Stimulated activated CD4-positive, alpha-beta T cell treated with anti-CD3 and anti-CD28 coated beads, Interleukin-15, amount 100 ng/mL, for 24 hours (primary cell): ENCODE measurements at regions not wholly inside any gene's neighbourhood (a gene's known extent, or its start where the extent isn't known, plus 50 kb on each side); places are given as distances from the start of the nearest gene placed in this dataset.

ENCODE experiments used
- DNase-seq: peaks from one replicate; pipeline ENCODE4 v3.0.0-alpha.2; 2020

DNA sequence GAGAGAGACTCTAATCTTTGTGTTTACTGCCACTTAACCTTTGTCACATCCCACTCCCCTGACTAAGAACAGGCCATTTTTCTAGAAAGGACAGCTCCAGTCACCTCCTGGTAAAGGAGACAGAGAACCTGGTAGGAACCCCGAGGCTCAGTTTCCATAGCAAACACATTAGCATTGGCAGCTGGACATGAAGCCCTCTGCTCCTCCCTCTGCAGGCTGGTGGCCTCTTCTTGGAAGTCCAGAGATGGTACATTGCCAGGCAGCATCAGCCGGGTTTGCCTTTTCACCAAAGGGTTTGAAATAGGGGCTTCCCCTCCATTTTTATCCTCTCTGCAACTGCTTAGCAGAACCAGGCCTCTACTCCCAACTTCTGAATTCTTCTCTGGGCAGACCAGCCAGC is 213.4 kb upstream of the SEMA6D start:
- no peak for DNase-seq

DNA sequence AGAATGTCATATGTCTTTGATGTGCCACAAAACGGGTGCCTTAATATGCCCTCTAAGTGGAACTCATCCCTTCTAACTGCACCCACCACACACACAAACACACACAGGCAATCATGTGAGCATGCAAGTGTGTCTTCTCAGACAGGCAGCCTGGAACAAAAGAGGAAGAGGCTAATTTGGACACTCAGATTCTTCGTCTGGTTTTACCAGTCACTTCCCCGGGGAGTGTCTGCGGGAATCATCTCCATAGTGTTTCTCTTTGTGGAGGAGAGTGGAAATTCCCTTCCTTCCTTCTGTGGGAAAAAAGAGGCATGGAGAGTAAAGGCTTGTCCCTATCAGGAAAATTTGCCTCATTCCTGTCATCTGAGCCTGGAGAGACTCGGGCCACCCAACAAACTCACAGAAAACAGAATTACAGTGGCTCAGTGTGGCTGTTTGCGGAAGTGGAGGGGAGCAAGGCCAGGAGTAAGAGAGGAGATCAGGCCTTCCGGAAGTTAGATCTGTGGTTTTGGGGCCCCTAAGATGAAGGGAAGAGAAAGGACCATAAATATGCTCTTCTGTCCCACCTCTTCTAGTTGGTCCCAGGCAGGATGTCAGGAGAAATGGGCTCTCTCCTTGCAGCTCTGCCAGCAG is 212.6 kb upstream of the SEMA6D start:
- DNase-seq = no peak

DNA sequence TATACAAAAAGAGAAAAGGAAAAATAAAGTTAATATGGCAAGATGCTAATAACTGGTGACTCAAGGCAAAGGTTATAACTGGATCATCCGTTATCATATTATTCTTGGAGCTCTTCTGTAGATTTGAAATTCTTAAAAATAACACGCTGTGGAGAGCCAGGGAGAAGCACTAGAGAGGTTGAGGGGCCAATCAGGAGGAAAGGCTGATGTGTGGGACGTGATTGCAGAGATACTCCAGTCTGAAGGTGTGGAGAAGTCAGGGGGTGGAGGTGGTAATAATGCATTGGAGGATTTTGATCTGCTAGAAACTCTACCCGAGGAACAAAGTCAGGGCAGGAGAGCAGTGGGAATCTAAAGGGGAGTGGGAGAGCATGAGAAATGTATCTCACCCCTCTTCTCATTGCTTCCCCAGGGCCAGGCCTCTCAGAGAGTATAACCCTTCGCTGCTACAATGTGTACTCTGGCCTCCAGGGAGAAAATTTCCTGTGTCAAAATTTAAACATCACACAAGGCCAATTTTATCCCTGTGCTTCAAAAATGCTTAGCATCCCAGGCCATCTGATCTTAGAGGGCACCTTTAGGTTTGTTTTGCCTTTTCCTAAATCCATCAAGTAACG is 211.5 kb upstream of the SEMA6D start:
- DNase-seq = no peak

DNA sequence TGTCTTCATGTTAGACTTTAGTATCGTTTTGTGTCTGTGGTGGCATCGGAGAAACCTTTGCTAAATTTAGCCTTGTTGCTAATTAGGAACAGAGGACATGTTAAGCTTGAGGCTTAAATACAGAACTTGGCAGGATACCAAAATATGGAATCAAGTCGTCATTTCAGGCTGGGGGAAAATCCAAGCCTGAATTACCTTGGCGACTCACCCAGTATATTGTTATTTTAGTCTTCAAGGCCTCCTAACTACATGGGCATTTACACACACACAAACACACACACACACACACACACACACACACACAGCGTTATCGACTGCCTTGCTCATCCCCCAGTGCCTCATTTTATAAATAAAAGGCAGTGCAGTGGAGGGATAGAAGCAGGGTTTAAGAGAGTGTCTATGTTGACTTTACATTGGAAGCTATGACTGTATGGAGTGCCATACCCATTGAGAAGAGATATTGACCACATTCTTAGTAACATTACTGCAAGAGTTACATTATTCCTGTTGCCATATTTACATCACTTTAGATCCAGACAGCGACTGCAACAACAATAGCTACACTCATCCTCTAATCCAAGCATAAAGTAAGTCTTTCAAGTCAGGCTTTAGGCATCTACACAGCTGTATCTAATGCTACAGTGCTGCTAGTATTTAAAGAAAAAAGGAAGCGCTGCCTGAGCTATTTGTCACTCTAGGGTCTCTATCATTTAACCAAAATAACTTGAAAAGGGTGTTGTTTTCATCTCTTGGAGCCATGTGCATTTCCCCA is 210.8 kb upstream of the SEMA6D start:
- DNase-seq = no peak

DNA sequence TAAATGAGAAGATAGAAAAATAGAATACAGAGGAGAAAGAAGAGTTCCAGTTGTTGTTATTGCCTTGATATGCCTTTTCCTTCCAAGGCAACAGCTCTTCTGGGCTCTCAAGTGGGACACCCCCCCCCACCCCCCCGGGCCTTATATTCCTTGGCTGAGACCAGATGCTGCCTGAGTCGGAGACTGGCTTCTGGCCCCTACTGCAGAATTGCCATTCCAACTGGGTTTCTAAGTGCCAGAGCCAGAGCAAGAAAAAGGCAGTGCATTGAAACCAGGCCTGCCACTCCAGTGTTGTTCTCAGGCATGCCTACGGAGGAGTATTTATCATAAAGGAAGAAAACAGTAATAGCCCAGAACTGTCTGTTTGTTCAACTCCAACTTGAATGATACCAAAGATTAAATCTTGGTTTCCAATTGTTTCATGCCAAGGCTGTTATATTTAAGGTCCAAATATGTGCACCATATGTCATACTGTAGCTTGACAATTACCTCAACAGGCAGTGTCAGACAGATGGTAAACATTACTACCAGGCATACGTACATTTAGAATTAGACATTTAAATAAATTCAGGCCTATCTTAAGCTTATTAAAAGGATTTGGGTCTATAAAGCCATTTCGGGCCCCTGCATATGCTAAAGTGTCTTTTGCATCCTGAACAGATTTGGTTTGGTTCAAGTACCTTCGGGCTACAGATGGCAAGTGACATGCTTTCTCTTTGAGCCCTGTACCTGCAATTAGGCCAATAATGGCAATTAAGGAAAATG is 209.9 kb upstream of the SEMA6D start:
- DNase-seq = no peak

DNA sequence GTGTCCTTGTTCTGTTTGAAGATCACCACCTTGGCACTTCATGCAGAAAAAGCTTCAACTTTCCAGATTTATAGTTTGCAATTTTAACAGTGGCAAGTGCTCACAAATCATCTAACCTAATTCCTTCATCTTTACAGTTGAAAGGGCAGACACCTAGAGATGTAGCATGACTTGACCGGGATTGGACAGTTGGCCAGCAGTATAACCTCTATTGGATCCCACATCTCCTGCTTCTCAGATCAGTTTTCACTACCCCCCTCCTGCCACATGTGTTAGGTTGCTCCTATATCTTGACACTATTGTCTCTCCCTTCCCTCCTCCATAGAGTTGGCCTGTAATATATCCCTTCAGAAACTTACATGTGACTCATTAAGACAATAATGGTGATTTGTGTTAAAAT is 206.0 kb upstream of the SEMA6D start:
- no peak for DNase-seq

DNA sequence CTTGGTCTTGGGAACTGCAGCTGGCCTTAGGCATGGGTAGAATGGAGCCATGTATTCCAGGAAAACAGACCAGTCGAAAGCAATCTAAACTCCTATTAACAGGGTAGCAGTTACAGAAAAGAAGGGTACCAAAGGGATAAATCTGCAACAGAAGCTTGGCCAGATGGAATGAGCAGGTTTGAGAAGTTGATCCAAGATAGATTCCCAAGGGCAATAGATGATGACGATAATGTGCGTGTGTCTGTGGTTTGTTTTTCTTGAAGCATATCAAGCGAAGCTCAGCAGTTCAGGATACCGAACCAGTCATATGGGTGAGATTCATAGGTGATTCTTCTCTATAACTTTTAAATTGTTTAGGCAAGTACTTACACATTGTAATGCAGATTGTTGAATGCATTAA is 203.8 kb upstream of the SEMA6D start:
- DNase-seq = no peak

DNA sequence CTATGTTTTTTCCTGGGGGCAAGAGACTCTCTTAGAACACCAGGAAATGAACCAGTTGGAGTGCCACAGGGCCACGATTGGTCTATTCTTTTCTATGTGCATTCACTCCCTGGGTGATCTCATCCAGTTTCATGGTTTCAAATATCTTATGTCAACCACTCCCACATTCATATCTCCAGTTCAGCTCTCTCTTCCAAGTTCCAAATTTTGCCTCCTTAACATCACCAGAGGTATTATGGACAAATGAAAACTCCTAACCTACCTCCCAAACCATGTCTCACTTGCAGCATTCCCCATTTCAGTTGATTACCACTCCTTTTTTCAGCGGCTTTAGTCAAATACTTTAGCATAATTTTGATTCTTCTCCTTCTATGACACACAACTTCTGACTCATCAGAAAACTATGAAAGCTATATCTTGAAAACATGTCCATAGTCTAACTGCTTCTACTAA is 203.1 kb upstream of the SEMA6D start:
- no peak for DNase-seq

DNA sequence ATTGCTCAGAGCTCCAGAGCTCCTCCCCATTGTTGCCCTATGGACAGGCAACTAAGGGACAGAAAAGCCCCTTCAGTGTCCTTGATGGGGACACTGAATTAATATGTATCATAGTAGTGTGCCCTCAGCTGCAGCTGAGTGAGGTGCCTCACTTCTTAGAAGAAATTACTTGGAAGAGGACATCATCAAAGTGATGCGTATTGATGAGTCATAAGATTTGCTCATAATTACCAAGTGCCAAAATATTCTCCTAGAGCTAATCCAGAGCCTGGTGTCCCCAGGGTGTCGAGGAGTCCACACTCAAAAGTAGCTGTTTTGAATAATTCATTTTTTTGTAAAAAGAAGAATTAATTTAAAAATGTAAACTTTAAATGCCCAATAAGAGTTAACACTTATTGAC is 200.7 kb upstream of the SEMA6D start:
- no peak for DNase-seq

DNA sequence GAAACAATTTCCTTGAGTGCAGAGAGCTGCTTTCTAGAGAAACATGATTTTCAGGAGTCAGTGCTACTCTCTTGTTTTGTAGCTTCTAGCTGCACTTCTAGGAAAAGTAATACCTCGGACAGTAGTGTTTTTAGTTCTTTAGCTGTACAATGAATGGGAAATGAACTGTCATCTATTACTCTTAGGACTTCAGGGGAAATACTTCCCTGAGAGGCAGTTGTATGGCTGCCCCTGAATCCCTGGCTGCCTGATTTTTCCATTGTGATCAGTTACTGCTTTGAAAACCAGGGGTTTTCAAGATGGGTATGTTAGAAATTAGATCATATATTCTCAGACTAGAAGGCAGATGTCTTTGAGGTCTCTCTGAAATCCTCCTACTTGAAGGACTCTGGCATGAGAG is 200.3 kb upstream of the SEMA6D start:
- no peak for DNase-seq

DNA sequence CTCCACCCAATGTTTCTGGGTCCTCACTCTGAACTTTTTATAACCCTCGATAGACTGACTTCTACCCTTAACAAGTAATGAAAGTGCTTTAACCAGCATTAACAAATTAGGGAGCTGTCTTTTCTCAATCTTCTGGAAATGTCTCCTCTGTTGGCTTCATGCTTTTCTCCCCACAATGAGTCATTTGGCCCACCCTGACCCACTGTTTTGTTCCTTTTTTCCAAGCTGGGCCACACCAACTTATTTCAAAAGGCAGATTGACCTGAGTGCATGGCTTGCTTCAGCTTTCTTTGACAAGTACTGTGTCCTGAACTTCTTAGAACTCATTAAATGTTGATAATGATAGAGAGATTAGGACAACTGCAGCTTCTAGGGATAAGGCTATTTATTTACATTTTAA is 199.6 kb upstream of the SEMA6D start:
- DNase-seq = no peak

DNA sequence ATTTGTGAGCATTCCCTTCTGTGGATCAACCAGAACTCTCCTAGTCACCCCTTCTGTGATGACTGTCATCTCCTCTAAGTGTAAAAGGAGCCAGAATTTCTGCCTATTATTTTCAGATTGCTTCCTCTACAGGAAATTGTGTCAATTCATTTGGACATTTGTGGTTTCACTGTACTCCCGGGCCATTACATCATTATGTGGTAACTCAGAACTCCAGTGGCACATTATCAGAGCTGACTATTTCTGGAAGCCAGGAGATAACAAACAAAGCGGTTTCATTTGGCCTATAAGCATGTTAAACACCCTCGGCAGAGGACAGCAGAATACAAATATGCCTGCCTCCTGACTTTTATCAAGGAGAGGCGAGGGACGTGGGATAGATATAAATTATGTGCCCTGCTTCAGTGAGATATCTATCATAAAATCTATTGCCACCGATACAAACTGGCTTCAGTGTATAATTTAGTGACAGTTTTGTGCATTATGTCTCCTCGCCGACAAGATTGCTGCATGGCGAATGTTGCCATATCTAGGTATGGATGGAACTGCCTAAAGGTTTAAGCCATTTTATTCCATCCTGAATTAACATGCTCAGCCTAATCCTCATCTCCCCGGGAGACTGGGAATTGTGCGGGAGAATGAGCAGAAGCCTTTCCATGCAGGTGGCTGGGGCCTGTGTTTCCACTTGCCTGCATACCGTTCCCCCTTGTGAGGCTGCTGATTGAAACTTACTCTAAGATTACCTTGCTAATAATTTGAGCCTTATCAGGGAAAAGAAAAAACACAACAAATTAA is 193.4 kb upstream of the SEMA6D start:
- DNase-seq = no peak

DNA sequence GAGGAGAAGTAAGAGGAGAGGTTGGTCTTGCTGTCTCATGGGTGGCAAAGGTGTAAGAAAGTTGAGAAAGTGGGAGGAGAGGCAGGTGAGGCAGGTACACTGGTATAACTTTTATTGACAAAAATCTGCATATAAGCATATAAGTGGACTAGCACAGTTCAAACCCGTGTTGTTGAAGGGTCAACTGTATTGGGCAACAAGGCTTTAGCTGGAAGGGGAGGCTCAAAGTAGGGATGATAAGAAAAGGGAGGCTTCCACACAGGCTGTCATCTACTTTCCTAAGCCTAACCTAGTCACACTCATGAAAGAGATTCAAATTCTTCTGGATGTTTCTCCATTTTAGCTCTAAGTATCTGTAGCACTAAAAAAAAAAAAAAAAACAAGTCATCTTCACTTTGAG is 188.1 kb upstream of the SEMA6D start:
- DNase-seq = no peak

DNA sequence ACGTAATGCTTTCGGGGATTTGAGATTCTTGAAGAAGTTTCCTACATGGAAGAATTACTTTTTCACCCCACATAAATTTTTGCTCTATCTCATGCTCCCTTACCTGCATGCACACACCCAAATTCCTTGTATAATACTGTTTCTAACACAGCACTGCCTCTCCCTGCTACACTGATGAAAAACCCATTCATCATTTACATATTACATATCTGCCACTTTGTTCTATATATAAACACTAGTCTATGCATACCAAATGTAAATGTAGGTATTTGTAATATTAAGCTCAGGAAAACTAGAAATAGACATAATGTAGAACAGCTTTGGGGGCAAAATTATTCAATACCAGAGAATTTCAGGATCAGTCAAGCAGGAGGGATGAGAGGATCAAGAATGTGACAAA is 182.6 kb upstream of the SEMA6D start:
- no peak for DNase-seq

DNA sequence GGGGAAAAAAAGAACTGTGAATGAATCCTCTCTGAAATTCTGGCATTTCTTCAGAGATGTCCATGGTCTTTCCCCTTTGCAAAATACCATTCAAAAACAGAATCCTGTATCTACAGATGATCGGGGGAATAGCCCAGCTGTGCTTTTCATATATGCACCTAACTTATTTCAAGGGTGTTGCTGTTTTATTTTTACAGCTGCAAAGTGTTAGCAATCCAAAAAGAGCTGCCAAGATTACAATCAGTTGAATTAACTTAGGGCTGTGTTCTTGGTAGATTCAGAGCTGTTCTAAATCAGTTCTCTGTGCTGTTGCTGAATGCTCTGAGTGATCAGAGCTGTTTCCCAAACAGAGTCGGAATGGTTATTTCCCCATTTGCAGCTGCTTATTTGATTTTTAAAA is 175.7 kb upstream of the SEMA6D start:
- no peak for DNase-seq

DNA sequence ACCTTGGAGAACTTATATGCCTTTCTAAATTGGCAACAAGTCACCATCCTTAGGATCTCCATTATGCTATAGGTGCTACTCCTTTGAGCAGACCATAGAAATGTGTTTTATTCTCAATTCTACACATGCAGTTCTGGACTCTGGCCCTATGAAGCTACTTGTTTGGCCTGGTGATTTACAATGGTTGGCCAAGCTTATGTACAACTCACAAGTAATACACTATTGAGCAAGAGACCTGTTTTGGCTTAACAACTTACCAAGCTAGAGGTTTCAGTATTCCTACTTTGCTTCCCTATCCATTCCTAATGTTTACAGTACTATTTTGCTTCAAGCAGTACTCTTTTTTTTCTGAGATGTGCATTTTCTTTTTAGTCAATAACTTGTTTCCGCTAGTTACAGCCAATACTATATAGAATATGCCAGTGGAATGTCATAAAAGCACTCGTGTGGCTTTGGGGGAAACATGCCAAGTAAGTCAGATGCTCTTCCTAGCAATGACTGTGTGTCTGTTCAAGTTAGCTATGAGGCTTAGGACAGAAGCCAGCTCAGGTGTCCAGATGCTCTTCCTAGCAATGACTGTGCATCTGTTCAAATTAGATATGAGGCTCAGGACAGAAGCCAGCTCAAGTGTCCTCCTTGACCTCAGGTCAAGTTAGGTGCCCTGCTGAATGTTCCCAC is 174.9 kb upstream of the SEMA6D start:
- DNase-seq = no peak

DNA sequence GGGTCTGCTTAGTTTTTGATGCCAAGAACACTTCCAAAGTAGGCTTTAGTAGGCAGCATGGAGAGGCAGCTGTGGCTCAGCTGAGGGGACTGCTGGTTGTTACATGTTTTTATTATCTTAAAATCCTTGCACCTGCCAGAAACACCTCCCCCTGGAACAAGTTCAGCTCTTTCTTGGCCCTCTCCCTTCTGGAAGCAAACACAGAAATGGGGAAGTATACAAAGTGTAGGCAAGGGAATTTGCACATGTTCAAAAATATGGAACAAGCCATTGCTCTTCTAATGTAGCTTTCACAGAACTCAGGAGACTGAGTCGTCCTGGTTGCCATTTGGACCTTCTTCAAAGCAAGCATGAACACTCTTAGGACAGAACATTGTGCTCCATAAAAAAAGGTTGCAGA is 169.1 kb upstream of the SEMA6D start:
- DNase-seq = no peak

DNA sequence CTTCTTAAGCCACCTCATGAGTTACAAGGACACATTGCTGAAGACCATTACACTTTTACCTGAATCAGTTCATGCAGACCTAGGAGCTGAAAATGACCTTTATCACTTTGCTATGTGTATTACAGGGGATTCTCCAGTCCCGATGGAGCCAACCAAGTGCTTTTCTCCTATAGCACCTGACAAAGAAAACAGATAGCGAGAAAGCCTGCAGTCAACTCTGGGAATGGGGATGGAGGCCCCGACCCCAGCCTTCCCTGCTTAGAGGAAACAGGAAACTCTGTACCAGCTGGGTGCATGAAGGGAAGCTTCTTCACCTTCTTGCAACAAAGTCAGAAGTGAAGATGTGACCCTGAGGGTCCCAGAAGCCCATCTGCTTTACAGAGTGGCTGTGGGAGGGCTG is 168.3 kb upstream of the SEMA6D start:
- DNase-seq = no peak

DNA sequence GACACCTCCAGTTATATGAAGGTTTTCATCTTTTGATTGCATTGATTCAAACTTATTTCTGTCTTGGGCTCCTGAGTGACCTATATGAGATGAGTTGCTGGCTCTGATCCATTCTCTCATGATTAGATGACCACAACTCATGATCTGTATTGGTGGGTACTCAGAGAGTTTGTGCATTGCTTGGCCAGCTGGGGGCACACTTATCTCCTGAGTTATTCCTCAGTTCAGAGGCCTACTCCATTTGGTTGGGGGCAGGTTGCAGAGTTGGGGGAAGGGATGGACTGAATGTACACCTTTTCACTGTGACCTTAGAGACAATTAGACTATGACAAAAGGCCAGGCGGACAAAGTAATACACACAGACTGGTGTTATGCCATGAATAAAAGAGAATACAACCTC is 166.2 kb upstream of the SEMA6D start:
- no peak for DNase-seq

DNA sequence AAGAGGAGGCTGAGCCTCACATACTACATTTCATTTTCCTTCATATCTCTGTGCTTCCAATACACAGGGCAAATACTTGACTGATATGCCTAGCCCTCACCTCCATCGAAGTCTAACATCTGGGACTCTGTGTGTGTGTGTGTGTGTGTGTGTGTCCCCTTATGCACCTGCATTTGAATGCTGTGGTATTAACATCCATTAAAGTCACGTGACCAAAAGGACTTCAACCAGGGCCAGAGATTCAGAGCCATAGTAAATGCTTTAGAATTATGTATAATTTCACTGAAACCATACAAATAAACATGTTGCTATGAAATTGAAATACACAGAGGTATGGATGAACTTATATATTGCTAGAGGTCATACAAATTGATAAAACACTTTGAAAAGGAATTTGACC is 165.8 kb upstream of the SEMA6D start:
- no peak for DNase-seq

DNA sequence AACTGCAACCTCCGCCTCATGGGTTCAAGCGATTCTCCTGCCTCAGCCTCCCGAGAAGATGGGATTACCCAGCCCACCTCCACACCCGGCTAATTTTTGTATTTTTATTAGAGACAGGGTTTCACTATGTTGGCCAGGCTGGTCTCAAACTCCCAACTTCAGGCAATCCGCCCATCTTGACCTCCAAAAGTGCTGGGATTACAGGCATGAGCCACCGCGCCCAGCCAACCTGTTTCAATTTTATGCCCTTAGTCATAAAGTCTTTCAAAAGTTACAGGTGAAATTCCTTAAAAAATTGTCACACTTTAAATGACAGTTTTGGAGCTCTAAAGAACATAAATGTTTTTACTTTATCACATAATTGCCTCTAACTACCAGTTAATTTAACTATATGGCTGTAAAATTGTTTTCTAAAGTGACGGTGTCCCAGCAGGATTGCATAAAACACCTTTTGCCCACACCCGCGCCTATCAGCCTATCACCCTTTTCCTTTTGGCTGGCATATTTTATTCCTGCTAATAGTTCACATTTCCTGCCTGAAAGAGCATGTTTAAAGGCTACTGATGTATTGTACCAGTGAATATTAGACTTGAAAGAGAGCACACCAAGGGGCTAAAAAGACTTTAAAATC is 164.2 kb upstream of the SEMA6D start:
- no peak for DNase-seq

DNA sequence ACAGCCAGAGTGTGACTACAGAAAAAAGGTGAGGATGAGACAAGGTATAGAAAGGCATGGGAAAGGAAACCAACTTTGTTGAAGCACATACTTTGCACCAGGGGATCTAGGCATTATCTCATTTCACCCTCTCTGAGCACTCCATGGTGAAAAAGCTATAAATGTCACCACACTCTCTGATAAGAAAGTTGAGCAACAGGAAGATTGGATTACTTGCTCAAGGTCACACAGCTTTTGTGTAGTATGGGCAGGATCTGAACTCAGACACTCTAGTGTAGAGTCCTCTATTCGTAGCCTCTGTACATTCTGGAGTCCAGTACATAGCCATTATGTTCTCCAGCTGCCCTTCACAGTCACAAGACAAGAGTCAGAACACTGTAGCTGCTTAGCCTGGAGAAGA is 163.4 kb upstream of the SEMA6D start:
- no peak for DNase-seq
